MM.1S (cell line): ENCODE measurements at regions not wholly inside any gene's neighbourhood (a gene's known extent, or its start where the extent isn't known, plus 50 kb on each side); places are given as distances from the start of the nearest gene placed in this dataset.
A peak's percentile ranks its signal among the peaks of the same experiment; 100 is the strongest.

Source experiments
- DNase-seq: peaks from one replicate; pipeline ENCODE4 v3.0.0-alpha.2; 2015
- H2AFZ ChIP-seq: fragments of 300-600 bp; sonication (generic); 2 replicates; pipeline ENCODE4 v1.6.0; 2016; ENCODE audit warnings: antibody characterized with exemption, low read length
- H3F3A ChIP-seq: fragments of 300-600 bp; sonication (generic); 2 replicates; pipeline ENCODE4 v1.6.1; 2016; ENCODE audit warnings: mild to moderate bottlenecking, antibody characterized with exemption, low read length, moderate library complexity, mixed read lengths; ENCODE audit not compliant: insufficient read depth
- H3K27ac ChIP-seq: fragments of 300-600 bp; sonication (generic); 2 replicates; pipeline ENCODE4 v1.5.1; 2016; ENCODE audit warnings: mild to moderate bottlenecking, low read length
- H3K27me3 ChIP-seq: fragments of 300-600 bp; sonication (generic); replicated peaks from 2 replicates; pipeline ENCODE4 v1.6.0; 2016; ENCODE audit warnings: low read length; ENCODE audit not compliant: insufficient read depth
- H3K36me3 ChIP-seq: fragments of 300-600 bp; sonication (generic); replicated peaks from 2 replicates; pipeline ENCODE4 v1.6.1; 2016; ENCODE audit warnings: mild to moderate bottlenecking, low read length, mixed read lengths; ENCODE audit not compliant: insufficient read depth
- H3K4me1 ChIP-seq: fragments of 300-600 bp; sonication (generic); 2 replicates; pipeline ENCODE4 v1.6.1; 2016; ENCODE audit warnings: low read length, mixed read lengths
- H3K4me2 ChIP-seq: fragments of 300-600 bp; sonication (generic); 2 replicates; pipeline ENCODE4 v1.6.0; 2016; ENCODE audit warnings: low read depth, low read length
- H3K4me3 ChIP-seq: fragments of 300-600 bp; sonication (generic); 2 replicates; pipeline ENCODE4 v1.5.1; 2016; ENCODE audit warnings: low read length, mixed read lengths
- H3K79me2 ChIP-seq: fragments of 300-600 bp; sonication (generic); 2 replicates; pipeline ENCODE4 v1.6.1; 2016; ENCODE audit warnings: mixed run types, low read length, mixed read lengths
- H3K9ac ChIP-seq: fragments of 300-600 bp; sonication (generic); 2 replicates; pipeline ENCODE4 v1.6.1; 2016; ENCODE audit warnings: low read length, mixed read lengths
- H3K9me2 ChIP-seq: fragments of 300-600 bp; sonication (generic); replicated peaks from 2 replicates; pipeline ENCODE4 v1.6.1; 2016; ENCODE audit warnings: mild to moderate bottlenecking, low read length, mixed read lengths; ENCODE audit not compliant: insufficient read depth
- H3K9me3 ChIP-seq: fragments of 300-600 bp; sonication (generic); replicated peaks from 2 replicates; pipeline ENCODE4 v1.6.1; 2016; ENCODE audit warnings: mild to moderate bottlenecking, low read length, mixed read lengths; ENCODE audit not compliant: insufficient read depth
- H4K20me1 ChIP-seq: fragments of 300-600 bp; sonication (generic); 2 replicates; pipeline ENCODE4 v1.6.1; 2016; ENCODE audit warnings: mild to moderate bottlenecking, low read length, moderate library complexity, mixed read lengths; ENCODE audit not compliant: insufficient read depth
- EZH2 ChIP-seq: fragments of 300-600 bp; sonication (generic); optimal IDR thresholded peaks from 2 replicates; pipeline ENCODE3; 2017; ENCODE audit warnings: low read depth, mild to moderate bottlenecking, antibody characterized with exemption, low read length, mixed read lengths
- EZH2phosphoT487 ChIP-seq: fragments of 300-600 bp; sonication (generic); IDR thresholded peaks from 2 replicates; pipeline ENCODE4 v1.6.1; 2018; ENCODE audit warnings: antibody characterized with exemption, low read length
- TF ChIP-seq, protein P1 (sequence below): fragments of 300-600 bp; sonication (generic); IDR thresholded peaks from 2 replicates; pipeline ENCODE4 v1.5.1; 2016; ENCODE audit warnings: antibody characterized with exemption, low read length, mixed read lengths

DNA sequence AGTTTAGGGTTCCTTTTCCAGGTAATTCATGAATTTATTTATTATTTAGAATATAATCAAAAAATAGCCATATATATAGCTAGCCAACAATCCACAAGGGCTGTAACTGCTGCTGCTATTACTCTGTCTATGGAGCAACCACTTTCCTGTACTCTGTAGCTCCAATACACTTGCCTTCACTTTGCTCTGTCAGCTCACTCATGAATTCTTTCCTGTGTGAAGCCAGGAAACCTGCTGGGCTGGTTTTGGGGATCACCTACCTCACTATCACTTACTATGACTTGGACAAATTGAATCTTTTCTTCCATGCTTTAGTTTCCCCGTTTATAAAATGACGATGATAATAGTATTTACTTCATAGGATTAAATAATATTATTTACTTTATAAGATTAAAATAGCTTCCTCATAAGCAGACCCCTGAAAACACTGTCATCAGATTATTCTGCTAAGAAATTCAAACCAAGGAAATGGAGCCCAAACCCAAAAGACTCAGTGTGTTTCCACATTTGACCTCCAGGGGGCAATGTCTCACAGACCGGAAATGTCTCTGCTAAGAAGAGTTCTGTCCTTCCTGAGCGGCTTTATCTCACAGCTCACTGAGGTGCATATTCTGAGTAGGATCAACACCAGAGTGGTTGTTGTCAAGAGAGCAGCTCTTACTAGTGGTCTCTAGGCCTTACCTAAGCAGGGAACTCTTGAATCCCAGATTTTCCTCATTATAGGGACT is 457.1 kb downstream of the DAD1 start:
- H3K9me2 ChIP-seq, result no peaks in the 10 kb centered on the region
- peak; percentile 35 for DNase-seq
- TF ChIP-seq EZH2phosphoT487 (no peak), EZH2 (no peak)
- TF ChIP-seq, protein P1, sequence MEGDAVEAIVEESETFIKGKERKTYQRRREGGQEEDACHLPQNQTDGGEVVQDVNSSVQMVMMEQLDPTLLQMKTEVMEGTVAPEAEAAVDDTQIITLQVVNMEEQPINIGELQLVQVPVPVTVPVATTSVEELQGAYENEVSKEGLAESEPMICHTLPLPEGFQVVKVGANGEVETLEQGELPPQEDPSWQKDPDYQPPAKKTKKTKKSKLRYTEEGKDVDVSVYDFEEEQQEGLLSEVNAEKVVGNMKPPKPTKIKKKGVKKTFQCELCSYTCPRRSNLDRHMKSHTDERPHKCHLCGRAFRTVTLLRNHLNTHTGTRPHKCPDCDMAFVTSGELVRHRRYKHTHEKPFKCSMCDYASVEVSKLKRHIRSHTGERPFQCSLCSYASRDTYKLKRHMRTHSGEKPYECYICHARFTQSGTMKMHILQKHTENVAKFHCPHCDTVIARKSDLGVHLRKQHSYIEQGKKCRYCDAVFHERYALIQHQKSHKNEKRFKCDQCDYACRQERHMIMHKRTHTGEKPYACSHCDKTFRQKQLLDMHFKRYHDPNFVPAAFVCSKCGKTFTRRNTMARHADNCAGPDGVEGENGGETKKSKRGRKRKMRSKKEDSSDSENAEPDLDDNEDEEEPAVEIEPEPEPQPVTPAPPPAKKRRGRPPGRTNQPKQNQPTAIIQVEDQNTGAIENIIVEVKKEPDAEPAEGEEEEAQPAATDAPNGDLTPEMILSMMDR, result peak; percentile 51
- H3K27me3 ChIP-seq, result no peaks in the 10 kb centered on the region
- peak overlapping the region; percentile 48; the same call in 1 of the 2 replicates for H2AFZ ChIP-seq
- no peak overlapping the region for H3K4me2 ChIP-seq
- H4K20me1 ChIP-seq, result no peaks in the 10 kb centered on the region
- no peak overlapping the region for H3K4me3 ChIP-seq
- no peak overlapping the region for H3K9ac ChIP-seq
- H3K79me2 ChIP-seq, result no peaks in the 10 kb centered on the region
- no peaks in the 10 kb centered on the region for H3K9me3 ChIP-seq
- no peaks in the 10 kb centered on the region for H3K4me1 ChIP-seq
- H3F3A ChIP-seq, result no peaks in the 10 kb centered on the region
- no peaks in the 10 kb centered on the region for H3K36me3 ChIP-seq
- H3K27ac ChIP-seq, result no peak overlapping the region

DNA sequence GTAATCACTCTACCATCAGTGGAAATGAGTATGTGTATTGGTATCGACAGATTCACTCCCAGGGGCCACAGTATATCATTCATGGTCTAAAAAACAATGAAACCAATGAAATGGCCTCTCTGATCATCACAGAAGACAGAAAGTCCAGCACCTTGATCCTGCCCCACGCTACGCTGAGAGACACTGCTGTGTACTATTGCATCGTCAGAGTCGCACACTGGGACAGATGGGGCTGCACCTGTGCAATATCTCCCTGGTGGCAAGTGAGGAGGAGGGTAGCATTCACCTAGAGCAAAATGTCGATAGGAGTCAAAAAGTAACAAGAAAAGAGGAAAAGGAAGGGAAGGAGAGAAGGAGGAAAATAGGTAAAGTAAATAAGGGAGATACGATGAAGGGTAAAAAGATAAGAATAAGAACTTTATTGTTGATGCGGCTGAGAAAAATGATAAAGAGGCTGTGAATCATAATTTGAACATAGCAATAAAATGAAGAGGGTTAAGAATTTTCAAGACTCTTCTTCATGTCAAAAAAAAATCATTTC is 450.5 kb upstream of the OR4E1 start:
- Histone ChIP-seq H3K4me2 (no peak overlapping the region), H2AFZ (no peak overlapping the region)

DNA sequence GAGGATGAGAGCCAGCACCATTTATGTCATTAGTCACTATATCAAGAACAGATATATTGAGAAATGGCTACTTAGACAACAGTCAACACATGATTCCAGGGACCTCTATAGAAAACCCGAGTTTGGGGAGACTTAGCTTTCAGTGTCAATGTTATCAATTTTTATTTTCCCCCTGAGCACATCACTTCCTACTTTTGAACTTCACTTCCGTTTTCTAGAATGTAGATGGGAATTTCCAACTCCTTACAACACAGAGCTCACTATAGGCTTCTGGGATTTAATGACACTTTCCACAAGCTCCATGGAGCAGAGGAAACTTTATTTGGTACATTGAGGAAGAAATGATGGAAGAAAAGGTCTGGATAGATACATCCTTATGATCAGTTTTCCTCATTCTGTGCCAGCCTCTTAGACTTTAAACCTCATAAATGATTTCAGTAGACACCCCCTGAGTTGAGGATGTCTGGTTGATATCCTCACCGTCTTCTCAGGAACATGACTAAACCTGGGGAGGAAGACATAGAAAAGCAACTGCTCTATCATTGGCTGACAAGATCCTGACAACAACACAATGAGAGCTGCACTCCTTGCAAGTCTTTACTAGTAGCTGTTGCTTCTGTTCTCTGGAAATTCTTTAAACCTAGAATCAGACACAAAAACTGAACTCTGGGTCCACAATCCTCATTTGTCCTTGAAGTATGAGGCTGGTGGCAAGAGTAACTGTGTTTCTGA is 449.4 kb upstream of the OR4E1 start:
- Histone ChIP-seq H3K36me3 (no peaks in the 10 kb centered on the region), H3F3A (no peaks in the 10 kb centered on the region), H3K27ac (no peak overlapping the region), H3K4me1 (no peaks in the 10 kb centered on the region), H3K9me3 (no peaks in the 10 kb centered on the region), H3K4me3 (no peak overlapping the region), H3K4me2 (peak overlapping the region; percentile 23; the same call in 1 of the 2 replicates), H3K27me3 (no peaks in the 10 kb centered on the region), H4K20me1 (no peaks in the 10 kb centered on the region), H2AFZ (no peak overlapping the region), H3K9me2 (no peaks in the 10 kb centered on the region), H3K9ac (no peak overlapping the region), H3K79me2 (no peaks in the 10 kb centered on the region)
- DNase-seq, result no peak
- TF ChIP-seq EZH2phosphoT487, result no peak
- no peak for TF ChIP-seq EZH2
- TF ChIP-seq, protein P1, result no peak

More for the DNA sequence above, 450.5 kb upstream of the OR4E1 start:
- H3K36me3 ChIP-seq, result no peaks in the 10 kb centered on the region
- no peaks in the 10 kb centered on the region for H4K20me1 ChIP-seq
- no peaks in the 10 kb centered on the region for H3K4me1 ChIP-seq
- no peak overlapping the region for H3K4me3 ChIP-seq
- no peak for TF ChIP-seq EZH2
- TF ChIP-seq, protein P1, result no peak
- no peak for TF ChIP-seq EZH2phosphoT487
- no peak for DNase-seq
- H3K9me3 ChIP-seq, result no peaks in the 10 kb centered on the region
- no peak overlapping the region for H3K9ac ChIP-seq
- H3F3A ChIP-seq, result no peaks in the 10 kb centered on the region
- no peaks in the 10 kb centered on the region for H3K27me3 ChIP-seq
- no peak overlapping the region for H3K27ac ChIP-seq
- H3K9me2 ChIP-seq, result no peaks in the 10 kb centered on the region
- H3K79me2 ChIP-seq, result no peaks in the 10 kb centered on the region
